CD4-positive, alpha-beta T cell (primary cell): ENCODE measurements at regions not wholly inside any gene's neighbourhood (a gene's known extent, or its start where the extent isn't known, plus 50 kb on each side); places are given as distances from the start of the nearest gene placed in this dataset.

Source experiments
- ATAC-seq: fragments of 200-7000 bp; cut with Tn5 transposase; one replicate; pipeline ENCODE4 v1.10.0; 2022; ENCODE audit warnings: mild to moderate bottlenecking; ENCODE audit not compliant: poor library complexity
- CTCF ChIA-PET: fragments of 350-600 bp; sonication (Branson Sonifier 250); formaldehyde crosslinking; loops from one replicate; lab custom pipeline; 2021; ENCODE audit warnings: antibody characterized with exemption, inconsistent platforms; lab: Charles Lee
- POLR2A ChIA-PET: fragments of 350-600 bp; sonication (Branson Sonifier 250); formaldehyde crosslinking; loops from one replicate; lab custom pipeline; 2021; ENCODE audit warnings: antibody characterized with exemption, inconsistent platforms; lab: Charles Lee
- DNase-seq, 14 experiments: peaks; one replicate each; pipeline ENCODE4 v3.0.0-alpha.2; 2013 to 2020; ENCODE audit warnings: mixed read lengths in 2 of 14
- H3K27ac ChIP-seq, 2 donors: one replicate each; pipeline versions ENCODE4 v1.5.1 to v1.7.0; 2013; ENCODE audit warnings: low read length in 2 of 2, low read depth in 1 of 2, mild to moderate bottlenecking in 1 of 2
- H3K27me3 ChIP-seq, 2 experiments: 1 replicate in 1 of 2; 2 replicates in 1 of 2; pipeline versions ENCODE4 v1.6.1 to v1.7.0; 2013; ENCODE audit warnings: low read length in 2 of 2, control low read depth in 1 of 2, mild to moderate bottlenecking in 1 of 2, moderate library complexity in 1 of 2; ENCODE audit not compliant: insufficient read depth in 2 of 2, control insufficient read depth in 1 of 2
- H3K36me3 ChIP-seq: one replicate; pipeline ENCODE4 v1.6.1; 2013; ENCODE audit warnings: low read length, control low read depth; ENCODE audit not compliant: insufficient read depth
- H3K4me1 ChIP-seq: one replicate; pipeline ENCODE4 v1.6.1; 2013; ENCODE audit warnings: low read length, control low read depth; ENCODE audit not compliant: insufficient read depth
- H3K4me3 ChIP-seq: one replicate; pipeline ENCODE4 v1.5.1; 2013; ENCODE audit warnings: mild to moderate bottlenecking, low read length, moderate library complexity
- H3K9me3 ChIP-seq, 2 experiments: 1 replicate in 1 of 2; 2 replicates in 1 of 2; pipeline versions ENCODE4 v1.6.1 to v1.7.0; 2013; ENCODE audit warnings: low read length in 2 of 2, mild to moderate bottlenecking in 2 of 2, control low read depth in 1 of 2, moderate library complexity in 1 of 2; ENCODE audit not compliant: control insufficient read depth in 1 of 2, insufficient read depth in 1 of 2
- H3K27ac Mint-ChIP-seq: one replicate; pipeline ENCODE4 v1.8.0; 2020; ENCODE audit warnings: mixed read lengths
- H3K27me3 Mint-ChIP-seq: one replicate; pipeline ENCODE4 v1.8.0; 2021; ENCODE audit warnings: mixed read lengths
- H3K36me3 Mint-ChIP-seq: one replicate; pipeline ENCODE4 v1.8.0; 2021; ENCODE audit warnings: low read depth, mixed read lengths
- H3K4me1 Mint-ChIP-seq: one replicate; pipeline ENCODE4 v1.8.0; 2021; ENCODE audit warnings: low read depth, mixed read lengths
- H3K4me3 Mint-ChIP-seq: one replicate; pipeline ENCODE4 v1.8.0; 2020; ENCODE audit warnings: mild to moderate bottlenecking, mixed read lengths
- H3K9me3 Mint-ChIP-seq: one replicate; pipeline ENCODE4 v1.8.0; 2020; ENCODE audit warnings: mixed read lengths
- intact Hi-C, 2 experiments: fragments of 100-400 bp; cut with DNase I in 1 of 2; cut with micrococcal nuclease in 1 of 2; formaldehyde crosslinking; loops; one replicate each; pipeline versions ENCODE4 v1.15.1 to v1.9.0; 2023 to 2025; cut with DNase I, micrococcal nuclease
- TF ChIP-seq, protein P1 (sequence below): fragments of 200-600 bp; IDR thresholded peaks from one replicate; pipeline ENCODE4 v1.8.0; 2022; ENCODE audit warnings: antibody characterized with exemption, mild to moderate bottlenecking

GRCh38 chr4:136383082-136383481 lies 1149.2 kb downstream of the PCDH18 start:
- Histone ChIP-seq H3K27me3 (no peaks in the 10 kb centered on the region), H3K4me3 (no peak overlapping the region), H3K36me3 (no peaks in the 10 kb centered on the region), H3K9me3 (peaks cover 0 to 5% of the 10 kb centered on the region in 2 experiments), H3K4me1 (no peaks in the 10 kb centered on the region), H3K27ac (no peak overlapping the region)
- DNase-seq (no peak), ATAC-seq (no peak)
- CTCF ChIA-PET, result no interaction called here
- H3K36me3 Mint-ChIP-seq, result no peaks in the 10 kb centered on the region
- no peaks in the 10 kb centered on the region for H3K27me3 Mint-ChIP-seq
- intact Hi-C loops, result no loop called here
- TF ChIP-seq, protein P1, sequence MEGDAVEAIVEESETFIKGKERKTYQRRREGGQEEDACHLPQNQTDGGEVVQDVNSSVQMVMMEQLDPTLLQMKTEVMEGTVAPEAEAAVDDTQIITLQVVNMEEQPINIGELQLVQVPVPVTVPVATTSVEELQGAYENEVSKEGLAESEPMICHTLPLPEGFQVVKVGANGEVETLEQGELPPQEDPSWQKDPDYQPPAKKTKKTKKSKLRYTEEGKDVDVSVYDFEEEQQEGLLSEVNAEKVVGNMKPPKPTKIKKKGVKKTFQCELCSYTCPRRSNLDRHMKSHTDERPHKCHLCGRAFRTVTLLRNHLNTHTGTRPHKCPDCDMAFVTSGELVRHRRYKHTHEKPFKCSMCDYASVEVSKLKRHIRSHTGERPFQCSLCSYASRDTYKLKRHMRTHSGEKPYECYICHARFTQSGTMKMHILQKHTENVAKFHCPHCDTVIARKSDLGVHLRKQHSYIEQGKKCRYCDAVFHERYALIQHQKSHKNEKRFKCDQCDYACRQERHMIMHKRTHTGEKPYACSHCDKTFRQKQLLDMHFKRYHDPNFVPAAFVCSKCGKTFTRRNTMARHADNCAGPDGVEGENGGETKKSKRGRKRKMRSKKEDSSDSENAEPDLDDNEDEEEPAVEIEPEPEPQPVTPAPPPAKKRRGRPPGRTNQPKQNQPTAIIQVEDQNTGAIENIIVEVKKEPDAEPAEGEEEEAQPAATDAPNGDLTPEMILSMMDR, result no peak
- peaks cover 2% of the 10 kb centered on the region for H3K9me3 Mint-ChIP-seq
- POLR2A ChIA-PET, result no interaction called here
- H3K27ac Mint-ChIP-seq, result no peak overlapping the region
- no peak overlapping the region for H3K4me3 Mint-ChIP-seq
- no peaks in the 10 kb centered on the region for H3K4me1 Mint-ChIP-seq

- peaks cover 0 to 5% of the 10 kb centered on the region in 2 experiments for H3K9me3 ChIP-seq
- Mint-ChIP-seq H3K9me3 (peaks cover 2% of the 10 kb centered on the region), H3K4me1 (no peaks in the 10 kb centered on the region), H3K27me3 (no peaks in the 10 kb centered on the region), H3K36me3 (no peaks in the 10 kb centered on the region), H3K4me3 (no peak overlapping the region), H3K27ac (no peak overlapping the region)
- no peak for ATAC-seq
- no peak for DNase-seq
- H3K27me3 ChIP-seq, result no peaks in the 10 kb centered on the region
- no peak overlapping the region for H3K27ac ChIP-seq
- POLR2A ChIA-PET, result no interaction called here
- intact Hi-C loops, result no loop called here
- TF ChIP-seq, protein P1, result no peak
- no peaks in the 10 kb centered on the region for H3K36me3 ChIP-seq
- no peak overlapping the region for H3K4me3 ChIP-seq
- H3K4me1 ChIP-seq, result no peaks in the 10 kb centered on the region
- CTCF ChIA-PET, result no interaction called here
Measured at GRCh38 chr4:136371231-136371630, 1161.1 kb downstream of the PCDH18 start.

GRCh38 chr4:136369073-136369472 lies 1163.2 kb downstream of the PCDH18 start:
- ChIA-PET CTCF (no interaction called here), POLR2A (no interaction called here)
- Mint-ChIP-seq H3K36me3 (no peaks in the 10 kb centered on the region), H3K27me3 (no peaks in the 10 kb centered on the region), H3K9me3 (peaks cover 5% of the 10 kb centered on the region), H3K4me3 (no peak overlapping the region), H3K27ac (no peak overlapping the region), H3K4me1 (no peaks in the 10 kb centered on the region)
- no peak overlapping the region for H3K4me3 ChIP-seq
- no peak overlapping the region for H3K27ac ChIP-seq
- intact Hi-C loops, result no loop called here
- no peaks in the 10 kb centered on the region for H3K9me3 ChIP-seq
- no peaks in the 10 kb centered on the region for H3K4me1 ChIP-seq
- H3K36me3 ChIP-seq, result no peaks in the 10 kb centered on the region
- no peaks in the 10 kb centered on the region for H3K27me3 ChIP-seq
- TF ChIP-seq, protein P1, result no peak
- ATAC-seq (no peak), DNase-seq (no peak)
